Omental fat pad (tissue), 3 donors: ENCODE measurements at regions not wholly inside any gene's neighbourhood (a gene's known extent, or its start where the extent isn't known, plus 50 kb on each side); places are given as distances from the start of the nearest gene placed in this dataset.

Experiments used
- ATAC-seq: fragments of 150-250 bp; one replicate; pipeline ENCODE4 v1.9.1; 2016; ENCODE audit warnings: mild to moderate bottlenecking, moderate library complexity; ENCODE audit not compliant: low FRiP score
- DNase-seq: peaks from one replicate; pipeline ENCODE4 v3.0.0-alpha.2; 2019; ENCODE audit warnings: low spot score
- CTCF ChIP-seq, 3 donors: fragments of 450-650 bp; IDR thresholded peaks; one replicate each; pipeline ENCODE4 v1.5.1; 2016 to 2017; ENCODE audit warnings: antibody characterized with exemption in 3 of 3, mild to moderate bottlenecking in 3 of 3, moderate library complexity in 2 of 3

- ATAC-seq (no peak), DNase-seq (no peak)
- TF ChIP-seq CTCF (IDR thresholded peaks at IDR 0.05) = no peak
Observed at GRCh38 chr9:78585909-78586308, 289.0 kb downstream of the PSAT1 start.

- ATAC-seq (no peak), DNase-seq (no peak)
- TF ChIP-seq CTCF (IDR thresholded peaks at IDR 0.05) = no peak
Observed at GRCh38 chr9:78590068-78590467, 293.1 kb downstream of the PSAT1 start.

- TF ChIP-seq CTCF (IDR thresholded peaks at IDR 0.05) = no peak
- ATAC-seq (no peak), DNase-seq (no peak)
Observed at GRCh38 chr9:78592811-78593210, 295.9 kb downstream of the PSAT1 start.

- no peak for ATAC-seq
- no peak for TF ChIP-seq CTCF (IDR thresholded peaks at IDR 0.05)
- DNase-seq = no peak
Observed at GRCh38 chr9:78595200-78595945, 298.4 kb downstream of the PSAT1 start.

GRCh38 chr9:78596346-78596745 lies 299.4 kb downstream of the PSAT1 start:
- ATAC-seq (no peak), DNase-seq (no peak)
- no peak for TF ChIP-seq CTCF (IDR thresholded peaks at IDR 0.05)

GRCh38 chr9:78598120-78598519 lies 301.2 kb downstream of the PSAT1 start:
- DNase-seq = no peak
- ATAC-seq = no peak
- no peak for TF ChIP-seq CTCF (IDR thresholded peaks at IDR 0.05)

- no peak for ATAC-seq
- DNase-seq = no peak
- TF ChIP-seq CTCF (IDR thresholded peaks at IDR 0.05) = no peak
Observed at GRCh38 chr9:78599926-78600325, 303.0 kb downstream of the PSAT1 start.
